Gastroesophageal sphincter (tissue), 3 donors: ENCODE measurements at regions not wholly inside any gene's neighbourhood (a gene's known extent, or its start where the extent isn't known, plus 50 kb on each side); places are given as distances from the start of the nearest gene placed in this dataset.

Source experiments
- POLR2AphosphoS5 ChIP-seq: sonication (generic); formaldehyde crosslinking; IDR thresholded peaks from one replicate; pipeline ENCODE4 v1.6.1; 2017; ENCODE audit warnings: antibody characterized with exemption
- TF ChIP-seq, protein P1 (sequence below), 4 experiments: fragments of 200-600 bp in 2 of 4; fragments of 450-650 bp in 2 of 4; sonication (generic) in 1 of 4; IDR thresholded peaks; one replicate each; pipeline ENCODE4 v1.5.1; 2017 to 2019; ENCODE audit warnings: antibody characterized with exemption in 4 of 4, mild to moderate bottlenecking in 2 of 4, moderate library complexity in 2 of 4

DNA sequence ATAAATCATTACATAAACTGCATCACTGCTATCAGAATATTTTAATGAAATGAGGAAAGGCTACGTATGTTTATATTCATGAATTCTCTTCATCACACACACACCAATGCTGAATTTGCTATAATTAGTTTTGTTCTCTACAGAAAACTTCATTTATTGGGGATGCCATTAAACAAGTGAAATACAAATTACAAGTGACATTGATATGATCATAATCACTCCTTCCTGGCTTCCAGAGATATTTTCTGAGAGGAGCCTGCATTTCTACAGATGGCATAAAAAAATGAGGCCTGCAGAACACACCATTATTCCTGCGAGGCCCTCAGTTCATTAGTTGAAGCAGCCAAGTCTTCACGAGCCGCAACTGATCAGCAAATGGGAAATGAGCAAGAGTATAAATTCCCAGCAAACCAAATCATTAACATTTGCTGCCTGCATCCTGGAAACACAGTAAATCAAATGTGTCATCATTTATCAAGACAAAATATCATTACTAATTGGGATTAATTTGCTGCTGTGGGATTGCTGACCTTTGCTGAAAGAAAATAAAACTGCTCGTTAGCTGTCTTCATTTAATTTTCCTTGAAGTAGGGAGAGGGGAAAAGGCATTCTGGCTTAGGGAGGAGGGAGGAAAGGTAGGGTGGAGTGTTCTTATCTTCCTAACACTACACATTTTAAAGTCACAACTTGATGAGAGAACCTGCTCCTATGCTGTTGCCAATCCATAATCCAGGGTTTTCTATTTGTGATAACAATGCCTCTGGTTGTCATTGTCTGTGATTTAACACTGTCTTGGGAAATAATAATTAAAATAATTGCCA is 921.9 kb downstream of the SQOR start:
- TF ChIP-seq, protein P1, sequence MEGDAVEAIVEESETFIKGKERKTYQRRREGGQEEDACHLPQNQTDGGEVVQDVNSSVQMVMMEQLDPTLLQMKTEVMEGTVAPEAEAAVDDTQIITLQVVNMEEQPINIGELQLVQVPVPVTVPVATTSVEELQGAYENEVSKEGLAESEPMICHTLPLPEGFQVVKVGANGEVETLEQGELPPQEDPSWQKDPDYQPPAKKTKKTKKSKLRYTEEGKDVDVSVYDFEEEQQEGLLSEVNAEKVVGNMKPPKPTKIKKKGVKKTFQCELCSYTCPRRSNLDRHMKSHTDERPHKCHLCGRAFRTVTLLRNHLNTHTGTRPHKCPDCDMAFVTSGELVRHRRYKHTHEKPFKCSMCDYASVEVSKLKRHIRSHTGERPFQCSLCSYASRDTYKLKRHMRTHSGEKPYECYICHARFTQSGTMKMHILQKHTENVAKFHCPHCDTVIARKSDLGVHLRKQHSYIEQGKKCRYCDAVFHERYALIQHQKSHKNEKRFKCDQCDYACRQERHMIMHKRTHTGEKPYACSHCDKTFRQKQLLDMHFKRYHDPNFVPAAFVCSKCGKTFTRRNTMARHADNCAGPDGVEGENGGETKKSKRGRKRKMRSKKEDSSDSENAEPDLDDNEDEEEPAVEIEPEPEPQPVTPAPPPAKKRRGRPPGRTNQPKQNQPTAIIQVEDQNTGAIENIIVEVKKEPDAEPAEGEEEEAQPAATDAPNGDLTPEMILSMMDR (IDR thresholded peaks at IDR 0.05) = no peak
- TF ChIP-seq POLR2AphosphoS5 = no peak
